Fibroblast of pulmonary artery (primary cell): ENCODE measurements at regions not wholly inside any gene's neighbourhood (a gene's known extent, or its start where the extent isn't known, plus 50 kb on each side); places are given as distances from the start of the nearest gene placed in this dataset.
"Not testable (repeated sequence)": the region's sequence is repeated elsewhere in the genome, so short reads cannot be mapped to it uniquely, and the experiment has no call there.

Experiments
- DNase-seq: peaks from one replicate; pipeline ENCODE4 v3.0.0-alpha.2; 2010; ENCODE audit warnings: low read depth
- H3K4me3 ChIP-seq: replicated peaks from 2 replicates; pipeline ENCODE4 v1.5.1; 2011; ENCODE audit warnings: low read depth, mild to moderate bottlenecking, control low read depth, low read length, moderate library complexity
- TF ChIP-seq, protein P1 (sequence below): IDR thresholded peaks from 2 replicates; pipeline ENCODE4 v1.5.1; 2011; ENCODE audit warnings: mild to moderate bottlenecking, control low read depth, low read length, inconsistent platforms; ENCODE audit errors: missing control alignments

GRCh38 chr16:80902306-80903110 lies 98.1 kb upstream of the CDYL2 start:
- TF ChIP-seq, protein P1, sequence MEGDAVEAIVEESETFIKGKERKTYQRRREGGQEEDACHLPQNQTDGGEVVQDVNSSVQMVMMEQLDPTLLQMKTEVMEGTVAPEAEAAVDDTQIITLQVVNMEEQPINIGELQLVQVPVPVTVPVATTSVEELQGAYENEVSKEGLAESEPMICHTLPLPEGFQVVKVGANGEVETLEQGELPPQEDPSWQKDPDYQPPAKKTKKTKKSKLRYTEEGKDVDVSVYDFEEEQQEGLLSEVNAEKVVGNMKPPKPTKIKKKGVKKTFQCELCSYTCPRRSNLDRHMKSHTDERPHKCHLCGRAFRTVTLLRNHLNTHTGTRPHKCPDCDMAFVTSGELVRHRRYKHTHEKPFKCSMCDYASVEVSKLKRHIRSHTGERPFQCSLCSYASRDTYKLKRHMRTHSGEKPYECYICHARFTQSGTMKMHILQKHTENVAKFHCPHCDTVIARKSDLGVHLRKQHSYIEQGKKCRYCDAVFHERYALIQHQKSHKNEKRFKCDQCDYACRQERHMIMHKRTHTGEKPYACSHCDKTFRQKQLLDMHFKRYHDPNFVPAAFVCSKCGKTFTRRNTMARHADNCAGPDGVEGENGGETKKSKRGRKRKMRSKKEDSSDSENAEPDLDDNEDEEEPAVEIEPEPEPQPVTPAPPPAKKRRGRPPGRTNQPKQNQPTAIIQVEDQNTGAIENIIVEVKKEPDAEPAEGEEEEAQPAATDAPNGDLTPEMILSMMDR: no peak
- DNase-seq: no peak
- H3K4me3 ChIP-seq: no peak overlapping the region

GRCh38 chr16:80900593-80900954 lies 96.2 kb upstream of the CDYL2 start:
- TF ChIP-seq, protein P1: no peak
- no peak for DNase-seq
- H3K4me3 ChIP-seq: peak overlapping the region; percentile 42

- peak; percentile 97 for DNase-seq
- peak overlapping the region; percentile 42 for H3K4me3 ChIP-seq
- TF ChIP-seq, protein P1: no peak
Observed at GRCh38 chr16:80899809-80900592, 95.6 kb upstream of the CDYL2 start.

GRCh38 chr16:80896776-80897175 lies 92.4 kb upstream of the CDYL2 start:
- no peak overlapping the region for H3K4me3 ChIP-seq
- DNase-seq: no peak
- TF ChIP-seq, protein P1: no peak

DNA sequence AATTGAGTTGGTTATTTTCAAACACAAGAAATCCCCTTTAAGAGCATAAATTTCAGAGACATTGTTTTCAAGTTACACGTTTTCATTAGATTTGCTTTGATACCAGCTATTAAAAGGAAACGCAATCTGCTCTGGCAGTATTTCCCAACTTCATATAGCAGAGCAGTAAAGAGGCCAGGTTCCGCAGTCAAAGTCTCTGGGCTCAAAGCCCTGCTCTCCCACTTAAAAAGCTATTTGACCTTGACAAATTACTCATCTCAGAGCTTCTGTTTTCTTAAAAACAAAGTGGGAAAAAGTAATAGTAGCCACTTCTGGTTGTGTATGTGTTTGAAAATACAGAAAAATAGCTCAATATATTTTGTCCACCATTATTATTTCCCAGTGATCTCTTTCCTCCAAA lies 89.7 kb upstream of the CDYL2 start:
- H3K4me3 ChIP-seq: no peak overlapping the region
- DNase-seq: peak; percentile 76
- TF ChIP-seq, protein P1: no peak

DNA sequence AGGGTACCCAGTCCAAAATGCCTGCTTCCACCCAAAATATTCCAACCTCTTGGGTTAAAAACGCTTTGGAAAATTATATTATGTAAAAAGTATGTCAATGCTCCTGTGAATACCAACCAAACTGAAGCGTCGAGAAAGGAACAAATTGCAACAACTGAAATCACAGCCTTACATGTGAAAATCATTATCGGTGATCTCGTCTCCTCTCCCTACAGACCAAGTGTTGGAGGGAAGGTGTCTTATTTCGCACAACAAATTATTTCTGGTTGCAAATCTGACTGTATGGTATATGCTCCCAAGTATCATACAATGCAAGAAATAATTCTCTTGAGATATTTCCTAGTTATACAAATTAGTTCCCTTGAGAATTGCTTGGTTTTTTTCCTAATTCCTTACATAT lies 89.3 kb upstream of the CDYL2 start:
- H3K4me3 ChIP-seq: no peak overlapping the region
- DNase-seq: no peak
- TF ChIP-seq, protein P1: no peak

DNA sequence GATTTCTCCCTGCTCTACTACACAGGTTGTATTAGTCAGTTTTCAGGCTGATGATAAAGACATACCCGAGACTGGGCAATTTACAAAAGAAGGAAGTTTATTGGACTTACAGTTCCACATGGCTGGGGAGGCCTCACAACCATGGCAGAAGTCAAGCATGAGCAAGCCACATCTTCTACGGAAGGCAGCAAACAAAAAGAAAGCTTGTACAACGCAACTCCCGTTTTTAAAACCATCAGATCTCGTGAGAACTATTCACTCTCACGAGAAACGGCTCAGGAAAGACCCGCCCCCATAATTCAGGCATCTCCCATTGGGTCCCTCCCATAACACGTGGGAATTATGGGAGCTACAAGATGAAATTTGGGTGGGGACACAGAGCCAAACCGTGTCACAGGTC lies 88.0 kb upstream of the CDYL2 start:
- not testable (repeated sequence) for H3K4me3 ChIP-seq, DNase-seq
